ENCODE measurements at regions not wholly inside any gene's neighbourhood (a gene's known extent, or its start where the extent isn't known, plus 50 kb on each side); places are given as distances from the start of the nearest gene placed in this dataset.
"Not testable (repeated sequence)": the region's sequence is repeated elsewhere in the genome, so short reads cannot be mapped to it uniquely, and the experiment has no call there.

- TF ChIP-seq CTCF (IDR thresholded peaks at IDR 0.05 in 4 of 5, conservative IDR thresholded peaks at IDR 0.05 in 1 of 5); POLR2A (IDR thresholded peaks at IDR 0.05): not testable (repeated sequence)
Measured at GRCh38 chr2:210365475-210365874, 50.5 kb upstream of the MYL1 start.
